HepG2 (cell line): ENCODE measurements at regions not wholly inside any gene's neighbourhood (a gene's known extent, or its start where the extent isn't known, plus 50 kb on each side); places are given as distances from the start of the nearest gene placed in this dataset.

Experiments used
- ATAC-seq: fragments of 200-7000 bp; cut with Tn5 transposase; 3 replicates; pipeline ENCODE4 v1.9.1; 2020; ENCODE audit warnings: mild to moderate bottlenecking, moderate library complexity
- BruUV-seq: library from RNA; stranded (reverse); fragments of 400-500 nt; replicated peaks from 2 replicates; lab custom pipeline; 2021; lab: Mats Ljungman, UMichigan
- CTCF ChIA-PET: fragments of 300-600 bp; formaldehyde crosslinking; extraction: SDS; loops from one replicate; lab custom pipeline; 2021; ENCODE audit warnings: low total read pairs, inconsistent platforms, low intra/inter-chr PET ratio; lab: Yijun Ruan, JAX
- POLR2A ChIA-PET: fragments of 350-600 bp; sonication (Branson Sonifier 250); formaldehyde crosslinking; loops from one replicate; lab custom pipeline; 2020; ENCODE audit warnings: antibody characterized with exemption, inconsistent platforms; lab: Yijun Ruan, JAX
- DNase-seq: peaks from one replicate; pipeline ENCODE4 v3.0.0-alpha.2; 2015; ENCODE audit warnings: low spot score
- FAIRE-seq: peaks from 3 replicates; lab custom pipeline; 2011; peaks lifted over from hg19 to GRCh38; lab: Jason Lieb, UNC
- H2AFZ ChIP-seq: one replicate; pipeline ENCODE4 v1.6.1; 2011; ENCODE audit warnings: low read length, inconsistent platforms
- H3K27ac ChIP-seq: fragments of 300-600 bp; 3 replicates; pipeline ENCODE4 v1.8.0; 2011; ENCODE audit warnings: mixed run types, mild to moderate bottlenecking, mixed read lengths, low read length, inconsistent platforms; ENCODE audit not compliant: insufficient read depth; ENCODE audit errors: extremely low read length
- H3K27me3 ChIP-seq, 2 experiments: fragments of 200-600 bp in 1 of 2; 2 replicates in 1 of 2; 3 replicates in 1 of 2; pipeline versions ENCODE4 v1.6.0 to v1.8.0; 2011; ENCODE audit warnings: low read length in 2 of 2, mild to moderate bottlenecking in 2 of 2, moderate library complexity in 2 of 2, inconsistent platforms in 1 of 2; ENCODE audit not compliant: insufficient read depth in 2 of 2, control insufficient read depth in 1 of 2
- H3K36me3 ChIP-seq, 2 experiments: fragments of 200-600 bp in 1 of 2; replicated peaks in 1 of 2; 2 replicates in 1 of 2; 3 replicates in 1 of 2; pipeline versions ENCODE4 v1.5.1 to v1.8.0; 2011; ENCODE audit warnings: low read length in 2 of 2, inconsistent platforms in 1 of 2; ENCODE audit not compliant: insufficient read depth in 2 of 2, control insufficient read depth in 1 of 2
- H3K4me1 ChIP-seq: 2 replicates; pipeline ENCODE4 v1.5.1; 2012; ENCODE audit warnings: low read length, inconsistent platforms; ENCODE audit not compliant: insufficient read depth
- H3K4me2 ChIP-seq: 2 replicates; pipeline ENCODE4 v1.6.0; 2011; ENCODE audit warnings: low read depth, low read length, inconsistent platforms
- H3K4me3 ChIP-seq, 3 experiments: fragments of 200-600 bp in 1 of 3; sonication (generic), shearing (Covaris generic) in 1 of 3; replicated peaks in 1 of 3; 2 replicates each; pipeline ENCODE4 v1.5.1; 2011 to 2016; ENCODE audit warnings: low read length in 3 of 3, inconsistent platforms in 2 of 3, low read depth in 2 of 3, mild to moderate bottlenecking in 2 of 3, control low read depth in 1 of 3, mixed read lengths in 1 of 3; ENCODE audit not compliant: insufficient read depth in 1 of 3
- H3K79me2 ChIP-seq: one replicate; pipeline ENCODE4 v1.6.1; 2011; ENCODE audit warnings: low read length, inconsistent platforms; ENCODE audit not compliant: insufficient read depth
- H3K9ac ChIP-seq: 2 replicates; pipeline ENCODE4 v1.6.0; 2011; ENCODE audit warnings: mild to moderate bottlenecking, low read depth, low read length, inconsistent platforms; ENCODE audit not compliant: insufficient read depth
- H3K9me3 ChIP-seq: 2 replicates; pipeline ENCODE4 v1.5.1; 2012; ENCODE audit warnings: mild to moderate bottlenecking, low read length
- H4K20me1 ChIP-seq: 2 replicates; pipeline ENCODE4 v1.6.0; 2011; ENCODE audit warnings: inconsistent platforms, mild to moderate bottlenecking, low read length, moderate library complexity; ENCODE audit not compliant: insufficient read depth
- GTF2F1 ChIP-seq: fragments of 150-350 bp; IDR thresholded peaks from 2 replicates; pipeline ENCODE4 v1.6.1; 2014; ENCODE audit warnings: low read length
- JDP2 ChIP-seq: sonication (generic); formaldehyde crosslinking; IDR thresholded peaks from 2 replicates; pipeline ENCODE4 v1.8.1; 2022; ENCODE audit warnings: missing genetic modification reagents, borderline replicate concordance
- PITX1 ChIP-seq: sonication (generic); formaldehyde crosslinking; IDR thresholded peaks from 2 replicates; pipeline ENCODE4 v1.5.1; 2020; ENCODE audit warnings: mild to moderate bottlenecking, missing genetic modification reagents
- RORA ChIP-seq: sonication (generic); formaldehyde crosslinking; IDR thresholded peaks from 2 replicates; pipeline ENCODE4 v1.5.0; 2020; ENCODE audit warnings: mild to moderate bottlenecking, missing genetic modification reagents, moderate library complexity
- THYN1 ChIP-seq: sonication (generic); formaldehyde crosslinking; IDR thresholded peaks from 2 replicates; pipeline ENCODE4 v1.8.1; 2023; ENCODE audit warnings: low read depth, mild to moderate bottlenecking, moderate library complexity, missing genetic modification reagents, borderline replicate concordance
- ZNF556 ChIP-seq: sonication (generic); formaldehyde crosslinking; IDR thresholded peaks from 2 replicates; pipeline ENCODE4 v1.4.0; 2020; ENCODE audit warnings: mild to moderate bottlenecking, missing genetic modification reagents, borderline replicate concordance
- ZNF615 ChIP-seq: sonication (generic); formaldehyde crosslinking; IDR thresholded peaks from 2 replicates; pipeline ENCODE4 v1.5.0; 2020; ENCODE audit warnings: mild to moderate bottlenecking, missing genetic modification reagents, borderline replicate concordance
- WGBS: methylation state at CpG from one replicate; pipeline ENCODE4 v1.1.6; 2017; ENCODE audit warnings: low lambda C conversion rate; 5-methylcytosine and 5-hydroxymethylcytosine counted together
- in situ Hi-C: cut with HindIII; loops from 2 replicates; pipeline ENCODE4 v1.10.0; 2017; ENCODE audit warnings: low pct_unique_long_range_greater_than_20kb; ENCODE audit not compliant: extremely low pct_ligation_motif_present
- intact Hi-C: fragments of 100-400 bp; cut with micrococcal nuclease; formaldehyde crosslinking; loops from one replicate; pipeline ENCODE4 v1.10.0; 2022; ENCODE audit not compliant: unreplicated experiment
- TF ChIP-seq, protein P1 (sequence below): sonication (generic); formaldehyde crosslinking; IDR thresholded peaks from 2 replicates; pipeline ENCODE4 v1.8.0; 2022; ENCODE audit warnings: low read depth, missing genetic modification reagents
- TF ChIP-seq, protein P2 (sequence below): IDR thresholded peaks from 2 replicates; pipeline ENCODE4 v1.6.1; 2018; ENCODE audit warnings: missing genetic modification reagents
- TF ChIP-seq, protein P3 (sequence below): sonication (generic); formaldehyde crosslinking; IDR thresholded peaks from 2 replicates; pipeline ENCODE4 v1.5.0; 2020; ENCODE audit warnings: mild to moderate bottlenecking, missing genetic modification reagents, borderline replicate concordance

DNA sequence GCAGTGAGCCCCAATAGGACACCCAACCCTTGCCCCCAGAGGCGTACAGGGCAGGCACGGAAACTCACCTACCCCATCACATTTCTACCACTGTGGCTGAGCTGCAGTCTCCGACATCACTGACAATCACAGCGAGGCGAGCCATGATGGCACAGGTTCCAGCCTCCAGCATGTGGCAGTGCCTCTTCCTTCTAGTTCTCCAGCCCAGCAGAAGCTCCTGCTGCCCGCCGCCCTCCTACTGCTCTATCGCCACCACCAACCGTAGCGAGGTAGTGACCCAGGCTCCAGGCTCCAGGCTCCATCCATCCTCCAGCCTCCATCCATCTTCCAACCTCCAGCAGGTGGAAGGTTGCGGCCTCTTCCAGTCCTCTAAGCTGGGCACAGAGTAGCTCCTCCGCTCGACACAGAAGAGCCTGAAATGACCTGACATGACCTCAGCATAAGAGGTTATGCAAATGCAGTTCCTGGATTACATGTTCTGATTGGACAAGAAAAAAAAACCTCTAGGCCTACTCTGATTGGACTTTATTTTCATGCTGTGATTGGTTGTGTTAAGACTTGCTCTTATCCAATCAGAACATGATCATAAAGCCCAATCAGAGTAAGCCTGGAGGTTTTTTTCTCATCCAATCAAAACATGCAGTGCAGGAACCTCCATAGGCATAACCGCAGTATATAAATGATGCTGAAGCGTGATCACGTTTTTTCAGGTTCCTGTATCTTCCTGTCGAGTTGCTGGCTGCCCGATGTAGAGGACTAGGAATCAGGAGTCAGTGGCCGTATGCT, 438.9 kb upstream of the ZNF337 start:
- H4K20me1 ChIP-seq, result no peaks in the 10 kb centered on the region
- H2AFZ ChIP-seq, result no peak overlapping the region
- no peaks in the 10 kb centered on the region for H3K27me3 ChIP-seq
- in situ Hi-C loops (no loop called here), intact Hi-C loops (no loop called here)
- no peaks in the 10 kb centered on the region for H3K9me3 ChIP-seq
- TF ChIP-seq JDP2 (CRISPR knock-in tag) (no peak), RORA (CRISPR knock-in tag) (no peak)
- TF ChIP-seq, protein P1, sequence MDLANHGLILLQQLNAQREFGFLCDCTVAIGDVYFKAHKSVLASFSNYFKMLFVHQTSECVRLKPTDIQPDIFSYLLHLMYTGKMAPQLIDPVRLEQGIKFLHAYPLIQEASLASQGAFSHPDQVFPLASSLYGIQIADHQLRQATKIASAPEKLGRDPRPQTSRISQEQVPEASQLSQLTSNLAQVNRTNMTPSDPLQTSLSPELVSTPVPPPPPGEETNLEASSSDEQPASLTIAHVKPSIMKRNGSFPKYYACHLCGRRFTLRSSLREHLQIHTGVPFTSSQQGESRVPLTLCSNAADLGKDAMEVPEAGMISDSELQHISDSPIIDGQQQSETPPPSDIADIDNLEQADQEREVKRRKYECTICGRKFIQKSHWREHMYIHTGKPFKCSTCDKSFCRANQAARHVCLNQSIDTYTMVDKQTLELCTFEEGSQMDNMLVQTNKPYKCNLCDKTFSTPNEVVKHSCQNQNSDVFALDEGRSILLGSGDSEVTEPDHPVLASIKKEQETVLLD (CRISPR knock-in tag), result no peak
- no peak overlapping the region for H3K27ac ChIP-seq
- CTCF ChIA-PET, result no interaction called here
- 56% methylated on average over 19 of the region's 19 CpGs for WGBS
- no peak overlapping the region for H3K4me2 ChIP-seq
- no peak overlapping the region for H3K4me3 ChIP-seq
- FAIRE-seq (no peak), ATAC-seq (no peak), DNase-seq (no peak)
- no peaks in the 10 kb centered on the region for H3K36me3 ChIP-seq
- H3K79me2 ChIP-seq, result no peaks in the 10 kb centered on the region
- H3K9ac ChIP-seq, result no peak overlapping the region
- no TSS peak for BruUV-seq
- no peaks in the 10 kb centered on the region for H3K4me1 ChIP-seq
- POLR2A ChIA-PET, result no interaction called here

DNA sequence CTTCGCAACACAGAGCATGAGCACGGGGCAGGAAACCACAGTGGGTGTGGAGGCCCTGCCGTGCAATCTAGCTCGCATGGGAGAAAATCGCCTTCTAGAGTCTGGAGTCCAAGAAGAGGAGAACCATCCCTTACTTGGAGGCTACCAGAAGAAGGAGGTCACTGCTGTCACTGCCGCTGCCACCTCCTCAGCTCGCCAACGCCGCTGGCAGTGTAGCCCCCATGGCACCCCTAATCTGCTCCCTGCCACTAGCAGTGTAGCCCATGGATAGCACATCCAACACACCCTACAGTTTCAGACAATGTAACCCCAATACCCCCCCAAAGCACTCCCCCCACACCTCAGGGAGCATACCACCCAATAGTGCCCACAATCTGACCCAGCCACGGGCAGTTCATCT, 438.0 kb upstream of the ZNF337 start:
- Histone ChIP-seq H4K20me1 (no peaks in the 10 kb centered on the region), H3K9ac (no peak overlapping the region), H3K79me2 (no peaks in the 10 kb centered on the region), H3K27me3 (no peaks in the 10 kb centered on the region), H3K36me3 (no peaks in the 10 kb centered on the region), H3K9me3 (no peaks in the 10 kb centered on the region), H3K4me1 (no peaks in the 10 kb centered on the region), H3K4me2 (no peak overlapping the region), H2AFZ (no peak overlapping the region), H3K27ac (no peak overlapping the region), H3K4me3 (no peak overlapping the region)
- in situ Hi-C loops (no loop called here), intact Hi-C loops (no loop called here)
- POLR2A ChIA-PET, result no interaction called here
- DNase-seq, result no peak
- FAIRE-seq, result no peak
- no TSS peak for BruUV-seq
- CTCF ChIA-PET, result no interaction called here
- no peak for ATAC-seq
- 41% methylated on average over 10 of the region's 10 CpGs for WGBS
- TF ChIP-seq PITX1 (CRISPR knock-in tag) (no peak), ZNF556 (CRISPR knock-in tag) (no peak), GTF2F1 (no peak), ZNF615 (CRISPR knock-in tag) (no peak), THYN1 (CRISPR knock-in tag) (no peak)
- TF ChIP-seq, protein P2, sequence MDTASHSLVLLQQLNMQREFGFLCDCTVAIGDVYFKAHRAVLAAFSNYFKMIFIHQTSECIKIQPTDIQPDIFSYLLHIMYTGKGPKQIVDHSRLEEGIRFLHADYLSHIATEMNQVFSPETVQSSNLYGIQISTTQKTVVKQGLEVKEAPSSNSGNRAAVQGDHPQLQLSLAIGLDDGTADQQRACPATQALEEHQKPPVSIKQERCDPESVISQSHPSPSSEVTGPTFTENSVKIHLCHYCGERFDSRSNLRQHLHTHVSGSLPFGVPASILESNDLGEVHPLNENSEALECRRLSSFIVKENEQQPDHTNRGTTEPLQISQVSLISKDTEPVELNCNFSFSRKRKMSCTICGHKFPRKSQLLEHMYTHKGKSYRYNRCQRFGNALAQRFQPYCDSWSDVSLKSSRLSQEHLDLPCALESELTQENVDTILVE, result no peak
- TF ChIP-seq, protein P3, sequence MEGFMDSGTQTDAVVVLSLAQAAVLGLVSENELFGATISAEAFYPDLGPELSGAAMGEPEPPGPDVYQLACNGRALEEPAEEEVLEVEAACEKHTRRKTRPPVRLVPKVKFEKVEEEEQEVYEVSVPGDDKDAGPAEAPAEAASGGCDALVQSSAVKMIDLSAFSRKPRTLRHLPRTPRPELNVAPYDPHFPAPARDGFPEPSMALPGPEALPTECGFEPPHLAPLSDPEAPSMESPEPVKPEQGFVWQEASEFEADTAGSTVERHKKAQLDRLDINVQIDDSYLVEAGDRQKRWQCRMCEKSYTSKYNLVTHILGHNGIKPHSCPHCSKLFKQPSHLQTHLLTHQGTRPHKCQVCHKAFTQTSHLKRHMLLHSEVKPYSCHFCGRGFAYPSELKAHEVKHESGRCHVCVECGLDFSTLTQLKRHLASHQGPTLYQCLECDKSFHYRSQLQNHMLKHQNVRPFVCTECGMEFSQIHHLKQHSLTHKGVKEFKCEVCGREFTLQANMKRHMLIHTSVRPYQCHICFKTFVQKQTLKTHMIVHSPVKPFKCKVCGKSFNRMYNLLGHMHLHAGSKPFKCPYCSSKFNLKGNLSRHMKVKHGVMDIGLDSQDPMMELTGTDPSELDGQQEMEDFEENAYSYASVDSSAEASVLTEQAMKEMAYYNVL (CRISPR knock-in tag), result no peak
